MM.1S (cell line): ENCODE measurements at regions not wholly inside any gene's neighbourhood (a gene's known extent, or its start where the extent isn't known, plus 50 kb on each side); places are given as distances from the start of the nearest gene placed in this dataset.
A peak's percentile ranks its signal among the peaks of the same experiment; 100 is the strongest.

Source experiments
- DNase-seq: peaks from one replicate; pipeline ENCODE4 v3.0.0-alpha.2; 2015
- H2AFZ ChIP-seq: fragments of 300-600 bp; sonication (generic); 2 replicates; pipeline ENCODE4 v1.6.0; 2016; ENCODE audit warnings: antibody characterized with exemption, low read length
- H3F3A ChIP-seq: fragments of 300-600 bp; sonication (generic); 2 replicates; pipeline ENCODE4 v1.6.1; 2016; ENCODE audit warnings: mild to moderate bottlenecking, antibody characterized with exemption, low read length, moderate library complexity, mixed read lengths; ENCODE audit not compliant: insufficient read depth
- H3K27ac ChIP-seq: fragments of 300-600 bp; sonication (generic); 2 replicates; pipeline ENCODE4 v1.5.1; 2016; ENCODE audit warnings: mild to moderate bottlenecking, low read length
- H3K27me3 ChIP-seq: fragments of 300-600 bp; sonication (generic); replicated peaks from 2 replicates; pipeline ENCODE4 v1.6.0; 2016; ENCODE audit warnings: low read length; ENCODE audit not compliant: insufficient read depth
- H3K36me3 ChIP-seq: fragments of 300-600 bp; sonication (generic); replicated peaks from 2 replicates; pipeline ENCODE4 v1.6.1; 2016; ENCODE audit warnings: mild to moderate bottlenecking, low read length, mixed read lengths; ENCODE audit not compliant: insufficient read depth
- H3K4me1 ChIP-seq: fragments of 300-600 bp; sonication (generic); 2 replicates; pipeline ENCODE4 v1.6.1; 2016; ENCODE audit warnings: low read length, mixed read lengths
- H3K4me2 ChIP-seq: fragments of 300-600 bp; sonication (generic); 2 replicates; pipeline ENCODE4 v1.6.0; 2016; ENCODE audit warnings: low read depth, low read length
- H3K4me3 ChIP-seq: fragments of 300-600 bp; sonication (generic); 2 replicates; pipeline ENCODE4 v1.5.1; 2016; ENCODE audit warnings: low read length, mixed read lengths
- H3K79me2 ChIP-seq: fragments of 300-600 bp; sonication (generic); 2 replicates; pipeline ENCODE4 v1.6.1; 2016; ENCODE audit warnings: mixed run types, low read length, mixed read lengths
- H3K9ac ChIP-seq: fragments of 300-600 bp; sonication (generic); 2 replicates; pipeline ENCODE4 v1.6.1; 2016; ENCODE audit warnings: low read length, mixed read lengths
- H3K9me2 ChIP-seq: fragments of 300-600 bp; sonication (generic); replicated peaks from 2 replicates; pipeline ENCODE4 v1.6.1; 2016; ENCODE audit warnings: mild to moderate bottlenecking, low read length, mixed read lengths; ENCODE audit not compliant: insufficient read depth
- H3K9me3 ChIP-seq: fragments of 300-600 bp; sonication (generic); replicated peaks from 2 replicates; pipeline ENCODE4 v1.6.1; 2016; ENCODE audit warnings: mild to moderate bottlenecking, low read length, mixed read lengths; ENCODE audit not compliant: insufficient read depth
- H4K20me1 ChIP-seq: fragments of 300-600 bp; sonication (generic); 2 replicates; pipeline ENCODE4 v1.6.1; 2016; ENCODE audit warnings: mild to moderate bottlenecking, low read length, moderate library complexity, mixed read lengths; ENCODE audit not compliant: insufficient read depth
- EZH2 ChIP-seq: fragments of 300-600 bp; sonication (generic); optimal IDR thresholded peaks from 2 replicates; pipeline ENCODE3; 2017; ENCODE audit warnings: low read depth, mild to moderate bottlenecking, antibody characterized with exemption, low read length, mixed read lengths
- EZH2phosphoT487 ChIP-seq: fragments of 300-600 bp; sonication (generic); IDR thresholded peaks from 2 replicates; pipeline ENCODE4 v1.6.1; 2018; ENCODE audit warnings: antibody characterized with exemption, low read length
- TF ChIP-seq, protein P1 (sequence below): fragments of 300-600 bp; sonication (generic); IDR thresholded peaks from 2 replicates; pipeline ENCODE4 v1.5.1; 2016; ENCODE audit warnings: antibody characterized with exemption, low read length, mixed read lengths

DNA sequence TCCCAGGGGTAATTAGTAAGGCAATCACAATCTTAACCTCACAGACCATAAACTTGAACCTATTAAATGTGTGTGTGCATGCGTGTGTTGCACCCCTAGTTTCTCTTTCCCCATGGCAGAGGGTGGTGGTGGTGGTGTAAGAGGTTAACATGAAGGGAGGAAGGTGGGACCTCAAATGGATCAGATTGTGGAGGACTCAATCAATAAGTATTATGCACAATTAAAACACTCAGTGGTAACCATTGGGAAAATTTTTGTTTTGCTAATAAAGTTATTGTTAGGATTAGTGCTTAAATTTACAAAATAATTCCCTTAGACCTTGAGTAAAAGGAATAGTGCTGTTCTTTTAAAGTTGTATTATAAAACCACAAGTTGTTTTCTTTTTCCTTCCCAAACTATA lies 283.0 kb downstream of the OLFM3 start:
- no peaks in the 10 kb centered on the region for H3K27me3 ChIP-seq
- no peak for TF ChIP-seq EZH2
- no peak for TF ChIP-seq EZH2phosphoT487
- H3K36me3 ChIP-seq, result no peaks in the 10 kb centered on the region
- H2AFZ ChIP-seq, result no peak overlapping the region
- H3K9ac ChIP-seq, result no peak overlapping the region
- H3K9me3 ChIP-seq, result no peaks in the 10 kb centered on the region
- H4K20me1 ChIP-seq, result no peaks in the 10 kb centered on the region
- H3F3A ChIP-seq, result no peaks in the 10 kb centered on the region
- H3K4me1 ChIP-seq, result no peaks in the 10 kb centered on the region
- no peak overlapping the region for H3K4me2 ChIP-seq
- H3K9me2 ChIP-seq, result no peaks in the 10 kb centered on the region
- H3K27ac ChIP-seq, result no peak overlapping the region
- no peak overlapping the region for H3K4me3 ChIP-seq
- DNase-seq, result no peak
- H3K79me2 ChIP-seq, result no peaks in the 10 kb centered on the region

DNA sequence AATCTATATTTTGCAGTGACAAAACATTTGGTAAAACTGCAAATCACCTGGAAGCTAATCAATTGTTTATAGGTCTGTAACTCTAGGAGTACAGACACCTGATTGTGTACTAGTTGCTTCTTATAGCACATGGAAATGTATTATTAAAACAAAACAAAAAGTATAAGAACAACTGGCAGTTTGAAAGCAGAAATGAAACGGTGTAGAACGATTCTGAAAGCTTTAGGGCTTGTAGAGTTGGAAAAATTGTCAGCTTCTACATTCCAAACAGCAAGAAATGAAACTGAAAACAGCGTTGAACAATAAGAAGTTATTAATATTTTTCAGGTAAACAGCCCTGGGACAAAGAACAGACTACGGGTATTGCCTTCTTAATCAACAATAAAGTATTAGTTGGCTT lies 273.3 kb downstream of the OLFM3 start:
- Histone ChIP-seq H3F3A (peaks cover 13% of the 10 kb centered on the region), H3K9me2 (no peaks in the 10 kb centered on the region), H3K4me1 (peaks cover 18% of the 10 kb centered on the region), H3K27ac (peak overlapping the region; percentile 58; the same call in 1 of the 2 replicates), H3K4me3 (peak overlapping the region; percentile 45), H3K27me3 (no peaks in the 10 kb centered on the region), H3K9ac (no peak overlapping the region), H3K4me2 (peak overlapping the region; percentile 57), H3K79me2 (no peaks in the 10 kb centered on the region), H3K36me3 (no peaks in the 10 kb centered on the region), H3K9me3 (no peaks in the 10 kb centered on the region), H2AFZ (0 out of 2 replicates have a peak overlapping the region, but pooled peaks have one; percentile 27), H4K20me1 (no peaks in the 10 kb centered on the region)
- peak; percentile 61 for DNase-seq
- TF ChIP-seq, protein P1, sequence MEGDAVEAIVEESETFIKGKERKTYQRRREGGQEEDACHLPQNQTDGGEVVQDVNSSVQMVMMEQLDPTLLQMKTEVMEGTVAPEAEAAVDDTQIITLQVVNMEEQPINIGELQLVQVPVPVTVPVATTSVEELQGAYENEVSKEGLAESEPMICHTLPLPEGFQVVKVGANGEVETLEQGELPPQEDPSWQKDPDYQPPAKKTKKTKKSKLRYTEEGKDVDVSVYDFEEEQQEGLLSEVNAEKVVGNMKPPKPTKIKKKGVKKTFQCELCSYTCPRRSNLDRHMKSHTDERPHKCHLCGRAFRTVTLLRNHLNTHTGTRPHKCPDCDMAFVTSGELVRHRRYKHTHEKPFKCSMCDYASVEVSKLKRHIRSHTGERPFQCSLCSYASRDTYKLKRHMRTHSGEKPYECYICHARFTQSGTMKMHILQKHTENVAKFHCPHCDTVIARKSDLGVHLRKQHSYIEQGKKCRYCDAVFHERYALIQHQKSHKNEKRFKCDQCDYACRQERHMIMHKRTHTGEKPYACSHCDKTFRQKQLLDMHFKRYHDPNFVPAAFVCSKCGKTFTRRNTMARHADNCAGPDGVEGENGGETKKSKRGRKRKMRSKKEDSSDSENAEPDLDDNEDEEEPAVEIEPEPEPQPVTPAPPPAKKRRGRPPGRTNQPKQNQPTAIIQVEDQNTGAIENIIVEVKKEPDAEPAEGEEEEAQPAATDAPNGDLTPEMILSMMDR, result no peak
- no peak for TF ChIP-seq EZH2phosphoT487
- no peak for TF ChIP-seq EZH2

DNA sequence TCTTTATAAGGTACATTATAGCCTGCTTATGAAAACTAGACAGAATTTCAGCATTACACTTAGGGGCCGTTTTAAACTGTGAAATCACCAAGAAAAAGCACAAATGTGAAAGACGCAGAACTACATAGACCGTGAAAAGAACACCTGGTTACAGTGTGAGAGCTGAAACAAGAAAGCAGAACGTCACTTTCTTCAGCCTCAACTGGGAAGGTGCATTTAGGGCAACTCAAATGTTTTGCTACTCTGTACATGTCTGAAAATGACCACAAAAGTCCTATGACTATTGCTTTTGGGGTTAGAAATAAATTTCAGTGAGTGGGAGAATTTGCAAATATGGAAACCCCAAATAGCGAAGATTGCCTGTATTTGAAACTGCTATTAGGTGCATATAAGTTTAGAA lies 268.7 kb downstream of the OLFM3 start:
- TF ChIP-seq, protein P1, result no peak
- TF ChIP-seq EZH2 (no peak), EZH2phosphoT487 (no peak)
- no peak overlapping the region for H2AFZ ChIP-seq
- peak overlapping the region; percentile 45 for H3K4me2 ChIP-seq
- peaks cover 15% of the 10 kb centered on the region for H3F3A ChIP-seq
- DNase-seq, result peak; percentile 69
- no peaks in the 10 kb centered on the region for H4K20me1 ChIP-seq
- H3K9me2 ChIP-seq, result no peaks in the 10 kb centered on the region
- peak overlapping the region; percentile 37; the same call in 1 of the 2 replicates for H3K27ac ChIP-seq
- no peak overlapping the region for H3K9ac ChIP-seq
- H3K9me3 ChIP-seq, result no peaks in the 10 kb centered on the region
- no peaks in the 10 kb centered on the region for H3K27me3 ChIP-seq
- no peaks in the 10 kb centered on the region for H3K79me2 ChIP-seq
- H3K36me3 ChIP-seq, result no peaks in the 10 kb centered on the region
- peaks cover 26% of the 10 kb centered on the region for H3K4me1 ChIP-seq
- H3K4me3 ChIP-seq, result no peak overlapping the region

DNA sequence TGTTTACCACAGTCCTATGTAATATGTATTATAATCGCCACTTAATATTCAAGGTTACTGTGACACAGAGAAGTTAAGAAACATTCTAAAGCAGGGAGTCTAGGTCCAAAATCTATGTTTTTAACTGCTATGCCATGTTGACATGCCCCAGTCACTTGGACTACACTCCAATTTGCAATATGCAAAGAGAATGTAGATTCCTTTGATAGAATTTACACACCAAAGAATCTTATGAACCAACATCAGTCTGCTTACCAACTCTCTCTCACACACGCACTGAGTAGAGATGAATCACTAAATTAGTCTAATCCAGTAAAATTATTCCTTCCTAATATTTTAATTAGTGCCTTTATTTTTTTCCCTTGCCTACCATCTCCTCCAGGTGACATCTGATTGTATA lies 266.2 kb downstream of the OLFM3 start:
- no peak overlapping the region for H2AFZ ChIP-seq

More for the DNA sequence above, 266.2 kb downstream of the OLFM3 start:
- H3K27me3 ChIP-seq, result no peaks in the 10 kb centered on the region
- no peaks in the 10 kb centered on the region for H3K79me2 ChIP-seq
- H3F3A ChIP-seq, result peaks cover 8% of the 10 kb centered on the region
- no peak overlapping the region for H3K27ac ChIP-seq
- no peaks in the 10 kb centered on the region for H3K36me3 ChIP-seq
- DNase-seq, result no peak
- no peak overlapping the region for H3K4me2 ChIP-seq
- peaks cover 19% of the 10 kb centered on the region for H3K4me1 ChIP-seq
- TF ChIP-seq, protein P1, result no peak
- H3K4me3 ChIP-seq, result no peak overlapping the region
- no peaks in the 10 kb centered on the region for H3K9me2 ChIP-seq
- H3K9ac ChIP-seq, result no peak overlapping the region
- H3K9me3 ChIP-seq, result no peaks in the 10 kb centered on the region
- H4K20me1 ChIP-seq, result no peaks in the 10 kb centered on the region
